Fibroblast of skin of right quadriceps (primary cell): ENCODE measurements at regions not wholly inside any gene's neighbourhood (a gene's known extent, or its start where the extent isn't known, plus 50 kb on each side); places are given as distances from the start of the nearest gene placed in this dataset.
A peak's percentile ranks its signal among the peaks of the same experiment; 100 is the strongest.

Experiments
- DNase-seq: peaks from one replicate; pipeline ENCODE4 v3.0.0-alpha.2; 2013

- no peak for DNase-seq
Measured at GRCh38 chr16:64532691-64533090, 589.2 kb downstream of the CDH11 start.

- no peak for DNase-seq
Measured at GRCh38 chr16:64532117-64532516, 589.7 kb downstream of the CDH11 start.

- no peak for DNase-seq
Measured at GRCh38 chr16:64531401-64531800, 590.5 kb downstream of the CDH11 start.

- no peak for DNase-seq
Measured at GRCh38 chr16:64522548-64522947, 599.3 kb downstream of the CDH11 start.

- DNase-seq: no peak
Measured at GRCh38 chr16:64513871-64514270, 608.0 kb downstream of the CDH11 start.

GRCh38 chr16:64507240-64508024 is 614.4 kb downstream of the CDH11 start:
- DNase-seq: no peak

GRCh38 chr16:64499211-64499610 is 622.7 kb downstream of the CDH11 start:
- no peak for DNase-seq

DNA sequence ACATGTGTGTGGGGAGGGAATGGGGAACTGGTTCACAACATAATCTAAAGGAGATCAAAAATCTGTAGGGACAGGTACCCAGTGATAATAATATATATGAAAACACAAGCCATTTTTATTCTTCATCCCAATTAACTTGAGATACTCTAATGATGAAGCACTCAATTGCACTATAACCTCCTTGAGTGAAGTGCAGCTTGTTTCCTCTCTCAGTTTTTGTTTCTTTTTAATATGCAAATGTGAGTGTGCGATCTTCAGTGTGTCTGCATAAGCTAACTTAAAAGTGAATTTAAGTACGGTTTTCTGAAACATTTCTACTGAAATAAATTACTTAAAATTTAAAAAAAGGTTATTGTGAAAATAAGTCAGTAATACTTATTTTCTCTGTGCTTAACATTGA is 623.5 kb downstream of the CDH11 start:
- no peak for DNase-seq

- DNase-seq: no peak
Measured at GRCh38 chr16:64493709-64494108, 628.2 kb downstream of the CDH11 start.

- no peak for DNase-seq
Measured at GRCh38 chr16:64489449-64489848, 632.4 kb downstream of the CDH11 start.

GRCh38 chr16:64486561-64486960 is 635.3 kb downstream of the CDH11 start:
- no peak for DNase-seq

DNA sequence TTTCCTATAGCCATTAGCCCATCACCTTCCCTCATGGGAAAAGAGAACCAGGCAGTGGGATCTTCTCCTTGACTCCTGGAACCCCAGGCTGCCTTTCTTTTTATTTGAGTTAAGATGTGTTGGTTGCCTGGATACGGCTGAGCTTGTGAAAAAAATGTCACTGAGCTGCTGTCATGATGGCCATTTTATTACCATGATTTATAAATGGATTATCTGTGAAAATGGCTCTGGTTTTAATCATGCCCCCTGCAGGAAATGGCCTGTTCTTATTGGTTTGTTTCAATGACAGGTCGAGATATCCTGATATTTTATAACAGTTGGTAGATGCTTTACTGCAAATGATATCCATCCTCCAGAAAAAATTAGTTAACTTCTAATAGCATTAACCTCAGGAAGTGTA is 640.4 kb downstream of the CDH11 start:
- DNase-seq: peak; percentile 83

DNA sequence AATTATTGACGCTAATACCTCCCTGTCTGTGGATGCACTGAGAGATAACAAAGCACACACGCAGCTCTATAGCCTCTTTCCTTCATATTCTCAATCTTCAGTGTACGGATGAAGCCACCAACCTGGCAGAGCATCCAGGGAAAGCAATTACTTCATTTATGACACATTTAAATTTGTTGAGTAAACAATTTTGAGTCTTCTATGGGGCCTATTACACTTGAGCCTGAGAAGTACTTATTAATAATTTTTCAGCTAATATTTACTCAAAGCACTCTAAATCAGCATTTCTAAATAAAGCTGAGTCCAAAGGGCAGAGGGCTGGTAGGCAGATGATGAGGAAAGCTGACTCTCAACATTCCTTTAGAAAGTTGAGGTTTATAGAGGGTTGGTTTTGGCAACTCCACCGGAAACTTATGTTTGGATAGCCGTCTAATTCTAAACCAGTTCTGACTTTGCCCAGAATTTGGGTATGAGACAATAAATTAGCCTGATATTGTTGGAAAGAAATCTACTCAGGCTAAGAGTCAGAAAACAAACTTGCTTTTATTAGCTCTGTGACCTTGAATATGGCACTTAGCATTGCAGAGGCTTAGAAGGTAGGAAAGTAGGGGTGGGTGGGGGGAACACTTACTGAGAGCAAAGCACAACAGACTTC is 643.5 kb downstream of the CDH11 start:
- DNase-seq: peak; percentile 85

- no peak for DNase-seq
Measured at GRCh38 chr16:64475627-64476351, 646.1 kb downstream of the CDH11 start.

GRCh38 chr16:64470916-64471315 is 650.9 kb downstream of the CDH11 start:
- no peak for DNase-seq

DNA sequence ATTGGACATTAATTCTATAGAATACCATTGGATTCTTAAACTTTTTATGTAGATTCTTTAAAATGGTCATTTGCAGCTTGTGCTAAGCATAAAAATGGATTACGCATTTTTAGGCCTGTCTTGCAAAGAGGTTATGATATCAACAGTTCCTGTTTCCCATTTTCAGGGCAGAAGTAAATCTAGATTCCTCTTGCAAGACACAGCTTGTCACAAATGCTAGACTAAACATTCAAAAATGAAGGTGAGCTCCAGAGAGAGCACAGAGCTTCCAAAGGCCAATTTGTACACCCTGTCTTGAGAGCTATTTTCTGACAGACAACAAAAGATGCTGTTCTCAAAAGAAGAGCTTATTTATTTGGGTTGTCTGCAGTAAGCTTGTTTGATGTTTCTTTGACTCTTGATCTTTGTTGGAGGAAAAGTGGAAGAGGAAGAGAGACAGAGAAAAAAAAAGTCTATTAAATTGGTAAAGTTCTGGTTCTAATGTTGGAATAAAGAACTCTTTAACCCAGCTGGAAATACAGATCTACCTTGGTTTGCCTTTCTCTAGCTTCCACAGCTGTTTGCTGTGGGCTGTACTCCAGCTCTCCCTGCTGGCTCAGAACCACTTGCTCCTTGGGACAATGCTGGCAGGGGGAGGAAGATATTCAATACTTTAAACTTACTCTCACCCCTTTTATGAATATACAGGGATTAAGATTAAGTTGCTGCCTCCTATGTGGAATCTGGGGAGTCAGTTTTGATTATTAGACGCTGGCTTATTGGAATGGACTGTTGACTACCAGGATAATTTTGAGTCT is 651.8 kb downstream of the CDH11 start:
- DNase-seq: no peak

DNA sequence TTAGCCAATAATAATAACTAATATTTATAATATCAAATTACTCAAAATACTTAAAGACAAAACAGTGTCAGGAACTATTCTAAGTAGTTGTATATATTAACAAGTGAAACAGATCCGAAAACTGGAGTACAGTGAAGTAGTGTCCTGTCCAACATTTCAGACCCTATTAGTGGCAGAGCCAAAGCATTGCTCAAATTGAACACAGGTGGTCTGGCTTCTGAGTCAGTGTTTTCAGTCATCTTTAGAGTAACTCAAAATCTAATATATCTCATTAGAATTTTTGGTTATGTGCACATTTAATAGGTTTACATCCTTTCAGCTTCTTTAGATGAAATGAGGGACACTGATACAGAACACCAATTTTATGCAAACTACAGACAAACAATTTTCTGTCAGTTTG is 652.5 kb downstream of the CDH11 start:
- DNase-seq: no peak

- no peak for DNase-seq
Measured at GRCh38 chr16:64468515-64469090, 653.3 kb downstream of the CDH11 start.

- peak; percentile 83 for DNase-seq
Measured at GRCh38 chr16:64459821-64460220, 662.0 kb downstream of the CDH11 start.

DNA sequence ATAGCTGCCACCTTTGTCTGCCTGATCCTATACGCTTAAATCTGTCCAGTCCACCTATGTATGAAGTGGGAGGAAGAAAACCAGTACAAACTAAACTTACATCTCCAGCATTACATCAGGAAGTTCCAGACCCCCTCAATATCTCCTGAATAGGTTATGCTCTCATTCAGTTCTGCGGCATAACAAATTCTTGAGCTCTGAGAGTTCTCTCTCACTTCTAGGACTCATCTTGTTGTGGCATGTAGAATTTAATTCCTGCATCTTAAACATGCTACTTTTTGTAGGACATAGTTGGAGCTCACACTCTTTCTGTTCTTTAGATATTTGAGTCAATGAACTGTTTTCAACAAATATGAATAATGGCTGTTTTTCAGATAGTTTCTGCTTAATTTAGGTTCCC is 662.5 kb downstream of the CDH11 start:
- DNase-seq: no peak

DNA sequence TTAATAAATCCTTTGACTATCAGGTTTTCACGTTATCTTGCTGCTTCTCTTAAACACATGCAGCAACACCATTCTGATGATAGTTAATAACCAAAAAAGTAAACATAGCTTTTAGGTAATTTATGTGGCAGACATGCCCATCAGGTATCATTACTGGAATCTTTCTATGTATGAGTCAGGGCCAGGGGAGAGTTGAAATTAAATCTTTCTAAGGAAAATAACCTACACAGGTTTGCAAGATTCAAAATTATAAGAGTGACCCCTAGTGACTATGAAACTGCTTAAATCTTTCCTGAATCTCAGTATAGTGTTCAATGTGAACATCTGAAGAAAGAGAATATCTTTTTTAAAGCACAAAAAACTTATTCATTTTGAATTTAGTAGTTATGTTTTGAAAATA is 666.6 kb downstream of the CDH11 start:
- DNase-seq: peak; percentile 60

- peak; percentile 37 for DNase-seq
Measured at GRCh38 chr16:64453646-64454045, 668.2 kb downstream of the CDH11 start.

GRCh38 chr16:64452446-64452845 is 669.4 kb downstream of the CDH11 start:
- DNase-seq: peak; percentile 12
